OCI-LY1 (cell line): ENCODE measurements at regions not wholly inside any gene's neighbourhood (a gene's known extent, or its start where the extent isn't known, plus 50 kb on each side); places are given as distances from the start of the nearest gene placed in this dataset.

Source experiments
- H2AFZ ChIP-seq: fragments of 200-600 bp; sonication (generic), shearing (Covaris generic); 2 replicates; pipeline ENCODE4 v1.6.0; 2014; ENCODE audit warnings: antibody characterized with exemption, mild to moderate bottlenecking, low read length
- H3F3A ChIP-seq: fragments of 200-600 bp; sonication (generic), shearing (Covaris generic); 2 replicates; pipeline ENCODE4 v1.6.0; 2014; ENCODE audit warnings: mild to moderate bottlenecking, antibody characterized with exemption, low read length, moderate library complexity; ENCODE audit not compliant: insufficient read depth
- H3K27ac ChIP-seq: fragments of 200-600 bp; sonication (generic); 2 replicates; pipeline ENCODE4 v1.5.1; 2014; ENCODE audit warnings: low read length, mixed run types, mild to moderate bottlenecking, low read depth; ENCODE audit not compliant: poor library complexity, severe bottlenecking
- H3K27me3 ChIP-seq: fragments of 200-600 bp; sonication (generic); 2 replicates; pipeline ENCODE4 v1.6.0; 2014; ENCODE audit warnings: antibody characterized with exemption, mild to moderate bottlenecking, low read length, moderate library complexity; ENCODE audit not compliant: insufficient read depth
- H3K36me3 ChIP-seq: fragments of 200-600 bp; sonication (generic); 2 replicates; pipeline ENCODE4 v1.6.1; 2014; ENCODE audit warnings: mild to moderate bottlenecking, antibody characterized with exemption, low read length, moderate library complexity, mixed read lengths; ENCODE audit not compliant: insufficient read depth
- H3K4me1 ChIP-seq: fragments of 200-600 bp; sonication (generic); 2 replicates; pipeline ENCODE4 v1.5.1; 2014; ENCODE audit warnings: mild to moderate bottlenecking, low read length, moderate library complexity; ENCODE audit not compliant: insufficient read depth, severe bottlenecking
- H3K4me2 ChIP-seq: fragments of 200-600 bp; sonication (generic), shearing (Covaris generic); 2 replicates; pipeline ENCODE4 v1.6.1; 2014; ENCODE audit warnings: low read length
- H3K4me3 ChIP-seq: fragments of 200-600 bp; sonication (generic); 2 replicates; pipeline ENCODE4 v1.5.1; 2014; ENCODE audit warnings: low read length, low read depth, mild to moderate bottlenecking, mixed read lengths; ENCODE audit not compliant: poor library complexity, severe bottlenecking
- H3K79me2 ChIP-seq: fragments of 200-600 bp; shearing (Covaris generic); 2 replicates; pipeline ENCODE4 v1.6.1; 2016; ENCODE audit warnings: mixed run types, low read length, mixed read lengths; ENCODE audit not compliant: insufficient read depth
- H3K9ac ChIP-seq: fragments of 200-600 bp; sonication (generic), shearing (Covaris generic); 2 replicates; pipeline ENCODE4 v1.6.1; 2014; ENCODE audit warnings: mild to moderate bottlenecking, low read length, mixed read lengths
- H3K9me2 ChIP-seq: fragments of 200-600 bp; sonication (generic), shearing (Covaris generic); 2 replicates; pipeline ENCODE4 v1.6.1; 2014; ENCODE audit warnings: low read depth, mild to moderate bottlenecking, low read length, mixed read lengths
- H3K9me3 ChIP-seq: fragments of 200-600 bp; shearing (Covaris generic); 2 replicates; pipeline ENCODE4 v1.6.1; 2014; ENCODE audit warnings: low read length, mixed read lengths
- H4K20me1 ChIP-seq: fragments of 200-600 bp; sonication (generic), shearing (Covaris generic); 2 replicates; pipeline ENCODE4 v1.6.0; 2016; ENCODE audit warnings: mild to moderate bottlenecking, low read length; ENCODE audit not compliant: insufficient read depth
- CTCF ChIP-seq: fragments of 200-600 bp; sonication (generic), shearing (Covaris generic); IDR thresholded peaks from 2 replicates; pipeline ENCODE4 v1.5.1; 2017; ENCODE audit warnings: mild to moderate bottlenecking, antibody characterized with exemption, low read length, moderate library complexity, mixed read lengths
- EZH2 ChIP-seq: fragments of 200-600 bp; sonication (generic), shearing (Covaris generic); IDR thresholded peaks from 2 replicates; pipeline ENCODE4 v1.8.0; 2017; ENCODE audit warnings: borderline replicate concordance, mixed run types, mild to moderate bottlenecking, antibody characterized with exemption, low read length, moderate library complexity, mixed read lengths

DNA sequence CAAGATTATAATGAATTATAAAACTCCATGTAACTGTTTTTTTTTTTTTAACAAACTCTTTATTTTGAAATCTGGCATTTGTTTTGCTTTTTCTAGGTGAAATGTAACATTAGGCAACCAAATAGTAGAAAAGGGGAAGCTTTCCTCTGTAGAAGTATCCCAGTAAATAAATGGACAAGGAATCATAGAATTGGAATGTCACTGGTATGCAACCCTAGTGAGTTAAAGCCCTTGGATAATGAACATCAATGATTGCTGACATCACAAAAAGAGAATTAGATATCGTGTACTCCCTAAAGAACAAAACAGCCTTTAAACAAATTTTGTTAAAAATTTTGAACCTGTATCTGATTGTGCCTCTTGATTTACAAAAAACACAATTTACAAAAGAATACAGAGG is 93.9 kb upstream of the OGFRL1 start:
- Histone ChIP-seq H3F3A (no peaks in the 10 kb centered on the region), H3K9me3 (no peaks in the 10 kb centered on the region), H3K36me3 (no peaks in the 10 kb centered on the region), H3K79me2 (no peaks in the 10 kb centered on the region), H4K20me1 (no peaks in the 10 kb centered on the region), H3K9me2 (no peaks in the 10 kb centered on the region), H2AFZ (no peak overlapping the region), H3K4me1 (no peaks in the 10 kb centered on the region), H3K4me2 (no peak overlapping the region), H3K27ac (no peak overlapping the region), H3K9ac (no peak overlapping the region), H3K27me3 (no peaks in the 10 kb centered on the region), H3K4me3 (no peak overlapping the region)
- TF ChIP-seq EZH2: no peak
- TF ChIP-seq CTCF: no peak

- TF ChIP-seq EZH2 (no peak), CTCF (no peak)
- H3K27me3 ChIP-seq: no peaks in the 10 kb centered on the region
- no peaks in the 10 kb centered on the region for H3K9me2 ChIP-seq
- no peak overlapping the region for H3K4me2 ChIP-seq
- H2AFZ ChIP-seq: no peak overlapping the region
- H3K4me1 ChIP-seq: no peaks in the 10 kb centered on the region
- H4K20me1 ChIP-seq: no peaks in the 10 kb centered on the region
- H3F3A ChIP-seq: no peaks in the 10 kb centered on the region
- H3K79me2 ChIP-seq: no peaks in the 10 kb centered on the region
- H3K9me3 ChIP-seq: no peaks in the 10 kb centered on the region
- no peak overlapping the region for H3K27ac ChIP-seq
- no peak overlapping the region for H3K9ac ChIP-seq
- no peaks in the 10 kb centered on the region for H3K36me3 ChIP-seq
- no peak overlapping the region for H3K4me3 ChIP-seq
These were observed 91.3 kb upstream of the OGFRL1 start for GRCh38 chr6:71197267-71197666.

DNA sequence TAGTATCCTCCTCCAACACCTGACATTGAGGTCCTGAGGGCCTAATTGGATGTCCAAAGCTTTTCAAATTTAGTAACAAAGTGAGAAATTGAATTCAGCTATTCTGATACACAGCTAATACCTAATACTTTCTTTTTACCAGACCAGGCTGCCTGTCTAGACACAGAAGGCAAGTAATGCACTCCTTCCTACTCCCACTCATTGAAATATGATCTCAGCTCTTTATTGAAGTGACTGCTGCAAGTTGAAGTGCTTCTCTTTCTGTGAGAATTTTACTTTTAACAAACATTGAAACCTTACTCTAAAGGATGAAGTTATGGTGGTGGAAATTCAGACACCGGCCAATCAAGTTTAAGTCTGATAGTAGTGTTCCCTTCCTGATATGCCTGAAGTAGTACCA is 90.8 kb upstream of the OGFRL1 start:
- Histone ChIP-seq H3K27ac (no peak overlapping the region), H4K20me1 (no peaks in the 10 kb centered on the region), H2AFZ (no peak overlapping the region), H3K4me3 (no peak overlapping the region), H3K27me3 (no peaks in the 10 kb centered on the region), H3K4me2 (no peak overlapping the region), H3K79me2 (no peaks in the 10 kb centered on the region), H3K9me3 (no peaks in the 10 kb centered on the region), H3K9ac (no peak overlapping the region), H3F3A (no peaks in the 10 kb centered on the region), H3K9me2 (no peaks in the 10 kb centered on the region), H3K36me3 (no peaks in the 10 kb centered on the region), H3K4me1 (no peaks in the 10 kb centered on the region)
- TF ChIP-seq EZH2 (no peak), CTCF (no peak)
